ENCODE measurements at regions not wholly inside any gene's neighbourhood (a gene's known extent, or its start where the extent isn't known, plus 50 kb on each side); places are given as distances from the start of the nearest gene placed in this dataset.

GRCh38 chr11:101346591-101346990 lies 217.0 kb upstream of the PGR start:
- H3F3A ChIP-seq (ENCODE audit: insufficient read depth, low read length), result no peaks in the 10 kb centered on the region
- H4K20me1 ChIP-seq (ENCODE audit: insufficient read depth, low read length), result no peaks in the 10 kb centered on the region
- no peak overlapping the region for H2AFZ ChIP-seq (ENCODE audit: low read length)
- no peaks in the 10 kb centered on the region for H3K79me2 ChIP-seq (ENCODE audit: low read length)
- H3K9me2 ChIP-seq (replicated peaks; ENCODE audit: insufficient read depth, low read length), result no peaks in the 10 kb centered on the region
- H3K36me3 ChIP-seq (replicated peaks; ENCODE audit: insufficient read depth, low read length), result no peaks in the 10 kb centered on the region
- no peak overlapping the region for H3K4me2 ChIP-seq (ENCODE audit: low read depth, low read length)
- TF ChIP-seq, protein P1, sequence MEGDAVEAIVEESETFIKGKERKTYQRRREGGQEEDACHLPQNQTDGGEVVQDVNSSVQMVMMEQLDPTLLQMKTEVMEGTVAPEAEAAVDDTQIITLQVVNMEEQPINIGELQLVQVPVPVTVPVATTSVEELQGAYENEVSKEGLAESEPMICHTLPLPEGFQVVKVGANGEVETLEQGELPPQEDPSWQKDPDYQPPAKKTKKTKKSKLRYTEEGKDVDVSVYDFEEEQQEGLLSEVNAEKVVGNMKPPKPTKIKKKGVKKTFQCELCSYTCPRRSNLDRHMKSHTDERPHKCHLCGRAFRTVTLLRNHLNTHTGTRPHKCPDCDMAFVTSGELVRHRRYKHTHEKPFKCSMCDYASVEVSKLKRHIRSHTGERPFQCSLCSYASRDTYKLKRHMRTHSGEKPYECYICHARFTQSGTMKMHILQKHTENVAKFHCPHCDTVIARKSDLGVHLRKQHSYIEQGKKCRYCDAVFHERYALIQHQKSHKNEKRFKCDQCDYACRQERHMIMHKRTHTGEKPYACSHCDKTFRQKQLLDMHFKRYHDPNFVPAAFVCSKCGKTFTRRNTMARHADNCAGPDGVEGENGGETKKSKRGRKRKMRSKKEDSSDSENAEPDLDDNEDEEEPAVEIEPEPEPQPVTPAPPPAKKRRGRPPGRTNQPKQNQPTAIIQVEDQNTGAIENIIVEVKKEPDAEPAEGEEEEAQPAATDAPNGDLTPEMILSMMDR (IDR thresholded peaks at IDR 0.05; ENCODE audit: low read length), result no peak
- TF ChIP-seq EZH2phosphoT487 (IDR thresholded peaks at IDR 0.05; ENCODE audit: low read length) (no peak), EZH2 (optimal IDR thresholded peaks at IDR 0.05; ENCODE audit: low read depth, low read length) (no peak)
- no peaks in the 10 kb centered on the region for H3K9me3 ChIP-seq (replicated peaks; ENCODE audit: insufficient read depth, low read length)
- H3K27me3 ChIP-seq (replicated peaks; ENCODE audit: insufficient read depth, low read length), result no peaks in the 10 kb centered on the region
- no peak overlapping the region for H3K9ac ChIP-seq (ENCODE audit: low read length)
- no peak for DNase-seq
- H3K4me1 ChIP-seq (ENCODE audit: low read length), result no peaks in the 10 kb centered on the region
- no peak overlapping the region for H3K4me3 ChIP-seq (ENCODE audit: low read length)
- H3K27ac ChIP-seq (ENCODE audit: low read length), result no peak overlapping the region

GRCh38 chr11:101345891-101346290 lies 216.3 kb upstream of the PGR start:
- no peaks in the 10 kb centered on the region for H3F3A ChIP-seq (ENCODE audit: insufficient read depth, low read length)
- no peaks in the 10 kb centered on the region for H3K4me1 ChIP-seq (ENCODE audit: low read length)
- no peak overlapping the region for H3K9ac ChIP-seq (ENCODE audit: low read length)
- no peaks in the 10 kb centered on the region for H3K79me2 ChIP-seq (ENCODE audit: low read length)
- DNase-seq, result no peak
- H3K9me2 ChIP-seq (replicated peaks; ENCODE audit: insufficient read depth, low read length), result no peaks in the 10 kb centered on the region
- no peak overlapping the region for H2AFZ ChIP-seq (ENCODE audit: low read length)
- no peaks in the 10 kb centered on the region for H3K27me3 ChIP-seq (replicated peaks; ENCODE audit: insufficient read depth, low read length)
- TF ChIP-seq, protein P1 (IDR thresholded peaks at IDR 0.05; ENCODE audit: low read length), result no peak
- TF ChIP-seq EZH2phosphoT487 (IDR thresholded peaks at IDR 0.05; ENCODE audit: low read length) (no peak), EZH2 (optimal IDR thresholded peaks at IDR 0.05; ENCODE audit: low read depth, low read length) (no peak)
- H3K9me3 ChIP-seq (replicated peaks; ENCODE audit: insufficient read depth, low read length), result no peaks in the 10 kb centered on the region
- no peak overlapping the region for H3K4me3 ChIP-seq (ENCODE audit: low read length)
- no peaks in the 10 kb centered on the region for H3K36me3 ChIP-seq (replicated peaks; ENCODE audit: insufficient read depth, low read length)
- H3K4me2 ChIP-seq (ENCODE audit: low read depth, low read length), result no peak overlapping the region
- no peaks in the 10 kb centered on the region for H4K20me1 ChIP-seq (ENCODE audit: insufficient read depth, low read length)
- no peak overlapping the region for H3K27ac ChIP-seq (ENCODE audit: low read length)

GRCh38 chr11:101342307-101342706 lies 212.7 kb upstream of the PGR start:
- Histone ChIP-seq H3K79me2 (ENCODE audit: low read length) (no peaks in the 10 kb centered on the region), H3K4me1 (ENCODE audit: low read length) (no peaks in the 10 kb centered on the region), H3K27me3 (replicated peaks; ENCODE audit: insufficient read depth, low read length) (no peaks in the 10 kb centered on the region), H3K4me2 (ENCODE audit: low read depth, low read length) (no peak overlapping the region), H2AFZ (ENCODE audit: low read length) (no peak overlapping the region), H3K9me2 (replicated peaks; ENCODE audit: insufficient read depth, low read length) (no peaks in the 10 kb centered on the region), H3K4me3 (ENCODE audit: low read length) (no peak overlapping the region), H3F3A (ENCODE audit: insufficient read depth, low read length) (no peaks in the 10 kb centered on the region), H3K27ac (ENCODE audit: low read length) (no peak overlapping the region), H3K36me3 (replicated peaks; ENCODE audit: insufficient read depth, low read length) (no peaks in the 10 kb centered on the region), H3K9me3 (replicated peaks; ENCODE audit: insufficient read depth, low read length) (no peaks in the 10 kb centered on the region), H4K20me1 (ENCODE audit: insufficient read depth, low read length) (no peaks in the 10 kb centered on the region), H3K9ac (ENCODE audit: low read length) (no peak overlapping the region)
- no peak for TF ChIP-seq EZH2 (optimal IDR thresholded peaks at IDR 0.05; ENCODE audit: low read depth, low read length)
- TF ChIP-seq, protein P1 (IDR thresholded peaks at IDR 0.05; ENCODE audit: low read length), result no peak
- TF ChIP-seq EZH2phosphoT487 (IDR thresholded peaks at IDR 0.05; ENCODE audit: low read length), result no peak
- DNase-seq, result no peak

All from MM.1S (cell line).